ENCODE measurements at regions not wholly inside any gene's neighbourhood (a gene's known extent, or its start where the extent isn't known, plus 50 kb on each side); places are given as distances from the start of the nearest gene placed in this dataset.

- H3K4me1 Mint-ChIP-seq (ENCODE audit: low read depth), result peaks cover 2% of the 10 kb centered on the region
- H3K27ac Mint-ChIP-seq, result no peak overlapping the region
- H3K36me3 Mint-ChIP-seq (ENCODE audit: low read depth), result no peaks in the 10 kb centered on the region
- no peak overlapping the region for H3K4me3 Mint-ChIP-seq
- DNase-seq, result no peak
- no peaks in the 10 kb centered on the region for H3K9me3 Mint-ChIP-seq
- peaks cover 43% of the 10 kb centered on the region for H3K27me3 Mint-ChIP-seq
These were observed 92.1 kb upstream of the MAP1B start for GRCh38 chr5:72015103-72015548.

- Mint-ChIP-seq H3K36me3 (ENCODE audit: low read depth) (no peaks in the 10 kb centered on the region), H3K4me1 (ENCODE audit: low read depth) (peaks cover 2% of the 10 kb centered on the region), H3K9me3 (no peaks in the 10 kb centered on the region), H3K27ac (no peak overlapping the region), H3K27me3 (peaks cover 45% of the 10 kb centered on the region), H3K4me3 (no peak overlapping the region)
- peak; percentile 70 for DNase-seq
These were observed 89.0 kb upstream of the MAP1B start for GRCh38 chr5:72018143-72018803.

GRCh38 chr5:72020161-72020983 is 86.9 kb upstream of the MAP1B start:
- peaks cover 44% of the 10 kb centered on the region for H3K27me3 Mint-ChIP-seq
- no peaks in the 10 kb centered on the region for H3K36me3 Mint-ChIP-seq (ENCODE audit: low read depth)
- H3K9me3 Mint-ChIP-seq, result no peaks in the 10 kb centered on the region
- no peak for DNase-seq
- no peak overlapping the region for H3K4me3 Mint-ChIP-seq
- peaks cover under 1% of the 10 kb centered on the region for H3K4me1 Mint-ChIP-seq (ENCODE audit: low read depth)
- no peak overlapping the region for H3K27ac Mint-ChIP-seq

- no peaks in the 10 kb centered on the region for H3K36me3 Mint-ChIP-seq (ENCODE audit: low read depth)
- no peak overlapping the region for H3K4me3 Mint-ChIP-seq
- no peak overlapping the region for H3K27ac Mint-ChIP-seq
- no peaks in the 10 kb centered on the region for H3K9me3 Mint-ChIP-seq
- H3K27me3 Mint-ChIP-seq, result peaks cover 40% of the 10 kb centered on the region
- DNase-seq, result no peak
- H3K4me1 Mint-ChIP-seq (ENCODE audit: low read depth), result no peaks in the 10 kb centered on the region
These were observed 85.5 kb upstream of the MAP1B start for GRCh38 chr5:72021651-72022357.

GRCh38 chr5:72028382-72028781 is 78.9 kb upstream of the MAP1B start:
- Mint-ChIP-seq H3K4me1 (ENCODE audit: low read depth) (no peaks in the 10 kb centered on the region), H3K36me3 (ENCODE audit: low read depth) (no peaks in the 10 kb centered on the region), H3K9me3 (peaks cover 4% of the 10 kb centered on the region), H3K27me3 (peaks cover 18% of the 10 kb centered on the region), H3K4me3 (no peak overlapping the region), H3K27ac (no peak overlapping the region)
- DNase-seq, result no peak

- H3K36me3 Mint-ChIP-seq (ENCODE audit: low read depth), result no peaks in the 10 kb centered on the region
- DNase-seq, result no peak
- no peak overlapping the region for H3K27ac Mint-ChIP-seq
- no peak overlapping the region for H3K4me3 Mint-ChIP-seq
- H3K27me3 Mint-ChIP-seq, result peaks cover 24% of the 10 kb centered on the region
- peaks cover 4% of the 10 kb centered on the region for H3K9me3 Mint-ChIP-seq
- no peaks in the 10 kb centered on the region for H3K4me1 Mint-ChIP-seq (ENCODE audit: low read depth)
These were observed 77.0 kb upstream of the MAP1B start for GRCh38 chr5:72030237-72030636.

GRCh38 chr5:72032788-72033187 is 74.5 kb upstream of the MAP1B start:
- no peak for DNase-seq
- no peaks in the 10 kb centered on the region for H3K4me1 Mint-ChIP-seq (ENCODE audit: low read depth)
- no peak overlapping the region for H3K27ac Mint-ChIP-seq
- no peaks in the 10 kb centered on the region for H3K36me3 Mint-ChIP-seq (ENCODE audit: low read depth)
- peaks cover 4% of the 10 kb centered on the region for H3K9me3 Mint-ChIP-seq
- H3K27me3 Mint-ChIP-seq, result peaks cover 33% of the 10 kb centered on the region
- H3K4me3 Mint-ChIP-seq, result no peak overlapping the region

GRCh38 chr5:72034770-72035169 is 72.5 kb upstream of the MAP1B start:
- H3K9me3 Mint-ChIP-seq, result no peaks in the 10 kb centered on the region
- H3K27ac Mint-ChIP-seq, result no peak overlapping the region
- H3K36me3 Mint-ChIP-seq (ENCODE audit: low read depth), result no peaks in the 10 kb centered on the region
- peaks cover 41% of the 10 kb centered on the region for H3K27me3 Mint-ChIP-seq
- H3K4me3 Mint-ChIP-seq, result no peak overlapping the region
- no peak for DNase-seq
- no peaks in the 10 kb centered on the region for H3K4me1 Mint-ChIP-seq (ENCODE audit: low read depth)

GRCh38 chr5:72035831-72036230 is 71.4 kb upstream of the MAP1B start:
- no peaks in the 10 kb centered on the region for H3K9me3 Mint-ChIP-seq
- H3K27ac Mint-ChIP-seq, result no peak overlapping the region
- H3K36me3 Mint-ChIP-seq (ENCODE audit: low read depth), result no peaks in the 10 kb centered on the region
- H3K4me1 Mint-ChIP-seq (ENCODE audit: low read depth), result no peaks in the 10 kb centered on the region
- no peak for DNase-seq
- H3K27me3 Mint-ChIP-seq, result peaks cover 46% of the 10 kb centered on the region
- no peak overlapping the region for H3K4me3 Mint-ChIP-seq

- DNase-seq, result no peak
- no peaks in the 10 kb centered on the region for H3K9me3 Mint-ChIP-seq
- H3K4me1 Mint-ChIP-seq (ENCODE audit: low read depth), result no peaks in the 10 kb centered on the region
- H3K4me3 Mint-ChIP-seq, result no peak overlapping the region
- H3K27ac Mint-ChIP-seq, result no peak overlapping the region
- H3K36me3 Mint-ChIP-seq (ENCODE audit: low read depth), result no peaks in the 10 kb centered on the region
- H3K27me3 Mint-ChIP-seq, result peaks cover 42% of the 10 kb centered on the region
These were observed 70.3 kb upstream of the MAP1B start for GRCh38 chr5:72036951-72037350.

- H3K27ac Mint-ChIP-seq, result no peak overlapping the region
These were observed 66.8 kb upstream of the MAP1B start for GRCh38 chr5:72040513-72040912.

GRCh38 chr5:72041654-72042053 is 65.6 kb upstream of the MAP1B start:
- DNase-seq, result no peak
- no peaks in the 10 kb centered on the region for H3K36me3 Mint-ChIP-seq (ENCODE audit: low read depth)
- no peak overlapping the region for H3K4me3 Mint-ChIP-seq
- H3K27ac Mint-ChIP-seq, result no peak overlapping the region
- H3K27me3 Mint-ChIP-seq, result peaks cover 30% of the 10 kb centered on the region
- no peaks in the 10 kb centered on the region for H3K9me3 Mint-ChIP-seq
- H3K4me1 Mint-ChIP-seq (ENCODE audit: low read depth), result no peaks in the 10 kb centered on the region

More at GRCh38 chr5:72040513-72040912, 66.8 kb upstream of the MAP1B start:
- H3K27me3 Mint-ChIP-seq, result peaks cover 40% of the 10 kb centered on the region
- DNase-seq, result no peak
- H3K36me3 Mint-ChIP-seq (ENCODE audit: low read depth), result no peaks in the 10 kb centered on the region
- no peaks in the 10 kb centered on the region for H3K4me1 Mint-ChIP-seq (ENCODE audit: low read depth)
- H3K9me3 Mint-ChIP-seq, result no peaks in the 10 kb centered on the region
- H3K4me3 Mint-ChIP-seq, result no peak overlapping the region

- Mint-ChIP-seq H3K4me3 (no peak overlapping the region), H3K9me3 (peaks cover 2% of the 10 kb centered on the region), H3K4me1 (ENCODE audit: low read depth) (no peaks in the 10 kb centered on the region), H3K36me3 (ENCODE audit: low read depth) (no peaks in the 10 kb centered on the region), H3K27ac (no peak overlapping the region), H3K27me3 (peaks cover 28% of the 10 kb centered on the region)
- no peak for DNase-seq
These were observed 65.2 kb upstream of the MAP1B start for GRCh38 chr5:72042097-72042496.

- H3K27me3 Mint-ChIP-seq, result peaks cover 24% of the 10 kb centered on the region
- no peaks in the 10 kb centered on the region for H3K36me3 Mint-ChIP-seq (ENCODE audit: low read depth)
- peaks cover 8% of the 10 kb centered on the region for H3K9me3 Mint-ChIP-seq
- H3K27ac Mint-ChIP-seq, result no peak overlapping the region
- H3K4me1 Mint-ChIP-seq (ENCODE audit: low read depth), result no peaks in the 10 kb centered on the region
- H3K4me3 Mint-ChIP-seq, result no peak overlapping the region
- DNase-seq, result no peak
These were observed 61.6 kb upstream of the MAP1B start for GRCh38 chr5:72045692-72046091.

- H3K4me1 Mint-ChIP-seq (ENCODE audit: low read depth), result no peaks in the 10 kb centered on the region
- H3K36me3 Mint-ChIP-seq (ENCODE audit: low read depth), result no peaks in the 10 kb centered on the region
- H3K27me3 Mint-ChIP-seq, result peaks cover 27% of the 10 kb centered on the region
- no peak overlapping the region for H3K4me3 Mint-ChIP-seq
- DNase-seq, result no peak
- H3K27ac Mint-ChIP-seq, result no peak overlapping the region
- peaks cover 8% of the 10 kb centered on the region for H3K9me3 Mint-ChIP-seq
These were observed 61.2 kb upstream of the MAP1B start for GRCh38 chr5:72046106-72046505.

Measured in activated T-cell treated with anti-CD3 and anti-CD28 coated beads, Interleukin-2, amount 50 U/mL, for 24 hours (primary cell).